ENCODE measurements at regions not wholly inside any gene's neighbourhood (a gene's known extent, or its start where the extent isn't known, plus 50 kb on each side); places are given as distances from the start of the nearest gene placed in this dataset.

DNA sequence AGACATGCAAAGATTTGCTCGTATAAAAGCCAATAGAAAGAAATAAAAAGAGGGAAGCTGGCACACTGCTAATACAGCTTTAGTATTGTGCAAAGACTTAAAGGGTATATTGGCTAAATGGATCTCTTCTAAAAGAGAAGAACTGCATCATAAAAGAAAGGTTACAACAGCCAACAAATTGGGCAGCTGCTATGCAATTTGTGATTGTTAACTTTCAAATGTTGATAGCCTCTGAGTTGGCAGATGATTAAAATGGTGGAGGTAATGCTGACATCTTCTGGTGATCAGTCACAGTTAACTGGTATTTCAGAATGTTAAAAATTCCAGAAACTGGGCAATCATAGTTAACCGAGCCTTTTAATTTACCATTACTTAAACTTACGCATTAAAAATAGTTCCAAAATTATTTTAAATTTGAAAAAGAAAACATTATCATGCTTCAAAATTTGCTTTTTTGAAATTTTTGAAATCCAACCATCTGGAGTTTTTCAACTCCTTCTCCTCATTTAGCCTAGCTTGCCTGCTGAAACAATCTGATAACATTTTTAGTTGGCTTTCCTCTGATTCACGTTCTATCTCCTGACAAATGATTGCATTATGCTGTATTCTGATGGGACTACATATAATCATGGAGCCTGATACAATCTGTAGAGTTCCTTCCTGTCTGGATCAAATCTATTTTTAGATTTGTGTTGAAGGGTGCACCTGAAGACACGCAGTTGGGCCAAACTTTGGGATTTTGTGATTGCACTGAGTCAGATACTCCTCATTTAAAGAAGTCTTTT lies 144.0 kb upstream of the PDZRN3 start:
- peaks cover 6 to 7% of the 10 kb centered on the region in 2 experiments; a peak in 3 of 5 replicates for H3K9me3 Mint-ChIP-seq
- Histone ChIP-seq H4K91ac (ENCODE audit: insufficient read length, low read depth, low read length) (no peak overlapping the region), H2BK20ac (ENCODE audit: low read depth, low read length, poor library complexity, severe bottlenecking) (no peak overlapping the region), H3K23ac (ENCODE audit: insufficient read length, low read depth, low read length) (no peak overlapping the region), H3K14ac (ENCODE audit: insufficient read depth, low read length) (no peak overlapping the region), H4K8ac (replicated peaks; ENCODE audit: insufficient read length, low read depth, low read length) (no peak overlapping the region), H2AK5ac (ENCODE audit: insufficient read length, low read length) (no peak overlapping the region), H3T11ph (ENCODE audit: low read length) (no peak overlapping the region), H3K18ac (ENCODE audit: insufficient read length, low read depth, low read length) (no peak overlapping the region), H3K9me3 (ENCODE audit: control insufficient read depth, low read depth, low read length) (no peaks in the 10 kb centered on the region), H3K56ac (ENCODE audit: insufficient read length, low read depth, low read length) (no peak overlapping the region), H4K5ac (ENCODE audit: insufficient read length, low read depth, low read length) (no peak overlapping the region), H3K79me2 (ENCODE audit: insufficient read depth, low read length) (no peaks in the 10 kb centered on the region), H2AFZ (ENCODE audit: low read length) (no peak overlapping the region), H2BK120ac (ENCODE audit: low read depth, low read length, poor library complexity, severe bottlenecking) (no peak overlapping the region), H3K4me2 (ENCODE audit: insufficient read depth, insufficient read length, low read length) (no peak overlapping the region), H3K9ac (ENCODE audit: extremely low read depth, insufficient read length, low read length) (no peak overlapping the region), H3K4me1 (ENCODE audit: insufficient read depth, low read length) (peaks cover 8% of the 10 kb centered on the region), H2BK12ac (ENCODE audit: insufficient read length, low read depth, low read length) (no peak overlapping the region), H3K27ac (ENCODE audit: insufficient read length, low read depth, low read length) (no peak overlapping the region), H3K23me2 (ENCODE audit: insufficient read length, low read depth, low read length, poor library complexity, severe bottlenecking) (no peaks in the 10 kb centered on the region), H3K27me3 (ENCODE audit: insufficient read depth, low read length) (no peaks in the 10 kb centered on the region), H3K4ac (ENCODE audit: low read depth, low read length) (no peak overlapping the region), H4K20me1 (ENCODE audit: control insufficient read depth, insufficient read depth, insufficient read length) (no peaks in the 10 kb centered on the region), H2BK5ac (ENCODE audit: insufficient read length, low read length) (no peak overlapping the region), H3K79me1 (ENCODE audit: insufficient read depth, low read depth, low read length, poor library complexity, severe bottlenecking) (no peaks in the 10 kb centered on the region), H2BK15ac (ENCODE audit: low read depth, low read length) (no peak overlapping the region)
- peaks cover 4 to 13% (median 5%) of the 10 kb centered on the region in 3 experiments; a peak in 5 of 7 replicates for H3K36me3 Mint-ChIP-seq (ENCODE audit: insufficient read depth in 1 of 3, low read depth in 3 of 3)
- H3K27me3 Mint-ChIP-seq (ENCODE audit: low read depth), result no peaks in the 10 kb centered on the region
- H3K4me1 Mint-ChIP-seq, result peaks cover 40% of the 10 kb centered on the region in 2 experiments
- 100% methylated on average over 1 of the region's 5 CpGs for WGBS (ENCODE audit: extremely low coverage, insufficient read length, low lambda C conversion rate)
- TF ChIP-seq, protein P1, sequence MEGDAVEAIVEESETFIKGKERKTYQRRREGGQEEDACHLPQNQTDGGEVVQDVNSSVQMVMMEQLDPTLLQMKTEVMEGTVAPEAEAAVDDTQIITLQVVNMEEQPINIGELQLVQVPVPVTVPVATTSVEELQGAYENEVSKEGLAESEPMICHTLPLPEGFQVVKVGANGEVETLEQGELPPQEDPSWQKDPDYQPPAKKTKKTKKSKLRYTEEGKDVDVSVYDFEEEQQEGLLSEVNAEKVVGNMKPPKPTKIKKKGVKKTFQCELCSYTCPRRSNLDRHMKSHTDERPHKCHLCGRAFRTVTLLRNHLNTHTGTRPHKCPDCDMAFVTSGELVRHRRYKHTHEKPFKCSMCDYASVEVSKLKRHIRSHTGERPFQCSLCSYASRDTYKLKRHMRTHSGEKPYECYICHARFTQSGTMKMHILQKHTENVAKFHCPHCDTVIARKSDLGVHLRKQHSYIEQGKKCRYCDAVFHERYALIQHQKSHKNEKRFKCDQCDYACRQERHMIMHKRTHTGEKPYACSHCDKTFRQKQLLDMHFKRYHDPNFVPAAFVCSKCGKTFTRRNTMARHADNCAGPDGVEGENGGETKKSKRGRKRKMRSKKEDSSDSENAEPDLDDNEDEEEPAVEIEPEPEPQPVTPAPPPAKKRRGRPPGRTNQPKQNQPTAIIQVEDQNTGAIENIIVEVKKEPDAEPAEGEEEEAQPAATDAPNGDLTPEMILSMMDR (conservative IDR thresholded peaks at IDR 0.05), result no peak; the same call in 2 of the 3 replicates
- H3K4me3 Mint-ChIP-seq, result no peak overlapping the region
- H3K27ac Mint-ChIP-seq, result no peak overlapping the region
- DNase-seq, result no peak

Data from H9 (cell line).